ENCODE measurements at regions not wholly inside any gene's neighbourhood (a gene's known extent, or its start where the extent isn't known, plus 50 kb on each side); places are given as distances from the start of the nearest gene placed in this dataset.
A peak's percentile ranks its signal among the peaks of the same experiment; 100 is the strongest.
"Not testable (repeated sequence)": the region's sequence is repeated elsewhere in the genome, so short reads cannot be mapped to it uniquely, and the experiment has no call there.

DNA sequence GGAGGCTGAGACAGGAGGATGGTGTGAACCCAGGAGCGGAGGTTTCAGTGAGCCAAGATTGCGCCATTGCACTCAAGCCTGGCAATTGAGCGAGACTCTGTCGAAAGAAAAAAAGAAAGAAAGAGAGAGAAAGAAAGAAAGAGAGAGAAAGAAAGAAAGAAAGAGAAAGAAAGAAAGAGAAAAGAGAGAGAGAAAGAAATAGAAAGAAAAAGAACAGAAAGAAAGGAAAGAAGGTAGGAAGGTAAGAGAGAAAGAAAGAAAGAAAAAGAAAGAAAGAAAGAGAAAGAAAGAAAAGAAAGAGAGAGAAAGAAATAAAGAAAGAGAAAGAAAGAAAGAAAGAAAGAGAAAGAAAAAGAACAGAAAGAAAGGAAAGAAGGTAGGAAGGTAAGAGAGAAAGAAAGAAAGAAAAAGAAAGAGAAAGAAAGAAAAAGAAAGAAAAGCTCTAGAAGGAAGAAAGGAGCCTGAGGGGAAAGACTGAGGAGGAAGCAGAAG lies 54.1 kb downstream of the FHIP2A start:
- peaks cover 0 to 11% (median 0%) of the 10 kb centered on the region in 7 donors for H3K9me3 Mint-ChIP-seq
- H3K27ac ChIP-seq (ENCODE audit: low read depth in 1 of 2, low read length in 2 of 2); H3K9me3 ChIP-seq (replicated peaks in 1 of 2; ENCODE audit: control insufficient read depth in 1 of 2, insufficient read depth in 1 of 2, low read length in 2 of 2); H3K27me3 ChIP-seq (ENCODE audit: control insufficient read depth in 2 of 2, insufficient read depth in 2 of 2, low read length in 2 of 2); H2AFZ ChIP-seq (ENCODE audit: insufficient read depth, low read depth, low read length, poor library complexity, severe bottlenecking); H3K79me2 ChIP-seq (ENCODE audit: insufficient read depth, low read length); DNase-seq; H3K36me3 ChIP-seq (replicated peaks in 1 of 2; ENCODE audit: control insufficient read depth in 1 of 2, insufficient read depth in 2 of 2, low read length in 2 of 2); H4K20me1 ChIP-seq (ENCODE audit: insufficient read depth, low read length); H3K27me3 Mint-ChIP-seq (ENCODE audit: low read depth in 3 of 3); H3K36me3 Mint-ChIP-seq: not testable (repeated sequence)
- peaks cover 37% of the 10 kb centered on the region for H3K4me1 Mint-ChIP-seq
- peak overlapping the region; percentile 16 to 85 for H3K4me3 Mint-ChIP-seq
- Histone ChIP-seq H3K9ac (ENCODE audit: insufficient read depth, low read length, poor library complexity, severe bottlenecking) (peak overlapping the region; percentile 23), H3K4me3 (replicated peaks in 1 of 3; ENCODE audit: low read depth in 2 of 3, low read length in 3 of 3) (peak overlapping the region in 1 of 3 experiments; percentile 38), H3K4me1 (ENCODE audit: control insufficient read depth in 1 of 2, insufficient read depth in 2 of 2, low read length in 2 of 2) (peaks cover 19 to 31% of the 10 kb centered on the region in 2 donors), H3K4me2 (replicated peaks; ENCODE audit: extremely low read depth, low read length, poor library complexity, severe bottlenecking) (peak overlapping the region; percentile 50)
- intact Hi-C loops (cut with micrococcal nuclease), result loop anchor here in 1 of 2 donors (5.0 kb wide), 1 partner anchor 323 kb away; no protein-coding TSS in a partner anchor
- peak overlapping the region in 1 of 7 donors; percentile 11 for H3K27ac Mint-ChIP-seq
- 72% methylated on average over 4 of the region's 4 CpGs for WGBS (ENCODE audit: insufficient coverage)
- TF ChIP-seq, protein P1, sequence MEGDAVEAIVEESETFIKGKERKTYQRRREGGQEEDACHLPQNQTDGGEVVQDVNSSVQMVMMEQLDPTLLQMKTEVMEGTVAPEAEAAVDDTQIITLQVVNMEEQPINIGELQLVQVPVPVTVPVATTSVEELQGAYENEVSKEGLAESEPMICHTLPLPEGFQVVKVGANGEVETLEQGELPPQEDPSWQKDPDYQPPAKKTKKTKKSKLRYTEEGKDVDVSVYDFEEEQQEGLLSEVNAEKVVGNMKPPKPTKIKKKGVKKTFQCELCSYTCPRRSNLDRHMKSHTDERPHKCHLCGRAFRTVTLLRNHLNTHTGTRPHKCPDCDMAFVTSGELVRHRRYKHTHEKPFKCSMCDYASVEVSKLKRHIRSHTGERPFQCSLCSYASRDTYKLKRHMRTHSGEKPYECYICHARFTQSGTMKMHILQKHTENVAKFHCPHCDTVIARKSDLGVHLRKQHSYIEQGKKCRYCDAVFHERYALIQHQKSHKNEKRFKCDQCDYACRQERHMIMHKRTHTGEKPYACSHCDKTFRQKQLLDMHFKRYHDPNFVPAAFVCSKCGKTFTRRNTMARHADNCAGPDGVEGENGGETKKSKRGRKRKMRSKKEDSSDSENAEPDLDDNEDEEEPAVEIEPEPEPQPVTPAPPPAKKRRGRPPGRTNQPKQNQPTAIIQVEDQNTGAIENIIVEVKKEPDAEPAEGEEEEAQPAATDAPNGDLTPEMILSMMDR (IDR thresholded peaks at IDR 0.05), result peak; percentile 32

DNA sequence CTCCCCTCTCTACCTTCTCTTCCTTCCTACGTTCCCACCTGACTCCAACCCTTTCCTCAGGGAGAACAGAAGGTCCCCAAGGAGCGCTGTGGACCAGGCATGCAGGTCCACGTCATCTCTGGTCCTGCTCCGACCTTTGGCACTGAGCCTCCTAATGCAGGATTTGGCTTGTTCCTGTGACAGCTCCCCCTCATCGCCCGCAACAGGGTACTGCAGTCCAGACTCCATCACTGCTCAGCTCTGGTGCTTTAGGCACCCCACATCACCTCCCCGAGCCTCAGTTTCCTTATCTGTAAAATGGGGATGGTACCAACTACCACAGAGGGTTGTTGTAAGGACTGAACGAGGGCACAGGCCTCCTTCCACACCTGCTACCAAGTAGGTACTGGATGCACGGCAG lies 54.6 kb downstream of the FHIP2A start:
- Mint-ChIP-seq H3K9me3 (peaks cover 0 to 11% (median 0%) of the 10 kb centered on the region in 7 donors), H3K27ac (peak overlapping the region in 1 of 7 donors; percentile 60), H3K4me3 (peak overlapping the region; percentile 66 to 85), H3K4me1 (peaks cover 37% of the 10 kb centered on the region), H3K36me3 (no peaks in the 10 kb centered on the region), H3K27me3 (ENCODE audit: low read depth in 3 of 3) (peaks cover 2 to 7% (median 2%) of the 10 kb centered on the region in 3 donors)
- no peak overlapping the region for H3K9ac ChIP-seq (ENCODE audit: insufficient read depth, low read length, poor library complexity, severe bottlenecking)
- intact Hi-C loops (cut with micrococcal nuclease), result loop anchor here in 1 of 2 donors (5.0 kb wide), 1 partner anchor 324 kb away; no protein-coding TSS in a partner anchor
- H3K79me2 ChIP-seq (ENCODE audit: insufficient read depth, low read length), result no peaks in the 10 kb centered on the region
- H3K36me3 ChIP-seq (replicated peaks in 1 of 2; ENCODE audit: control insufficient read depth in 1 of 2, insufficient read depth in 2 of 2, low read length in 2 of 2), result no peaks in the 10 kb centered on the region
- H3K27me3 ChIP-seq (ENCODE audit: control insufficient read depth in 2 of 2, insufficient read depth in 2 of 2, low read length in 2 of 2), result no peaks in the 10 kb centered on the region
- WGBS (ENCODE audit: insufficient coverage), result 67% methylated on average over 7 of the region's 9 CpGs
- no peak overlapping the region for H3K4me3 ChIP-seq (replicated peaks in 1 of 3; ENCODE audit: low read depth in 2 of 3, low read length in 3 of 3)
- DNase-seq, result peak in 1 of 3 donors; percentile 10
- H3K27ac ChIP-seq (ENCODE audit: low read depth in 1 of 2, low read length in 2 of 2), result no peak overlapping the region
- H3K4me1 ChIP-seq (ENCODE audit: control insufficient read depth in 1 of 2, insufficient read depth in 2 of 2, low read length in 2 of 2), result peaks cover 19 to 31% of the 10 kb centered on the region in 2 donors
- no peaks in the 10 kb centered on the region for H3K9me3 ChIP-seq (replicated peaks in 1 of 2; ENCODE audit: control insufficient read depth in 1 of 2, insufficient read depth in 1 of 2, low read length in 2 of 2)
- H4K20me1 ChIP-seq (ENCODE audit: insufficient read depth, low read length), result no peaks in the 10 kb centered on the region
- H2AFZ ChIP-seq (ENCODE audit: insufficient read depth, low read depth, low read length, poor library complexity, severe bottlenecking), result no peak overlapping the region
- no peak overlapping the region for H3K4me2 ChIP-seq (replicated peaks; ENCODE audit: extremely low read depth, low read length, poor library complexity, severe bottlenecking)
- TF ChIP-seq, protein P1 (IDR thresholded peaks at IDR 0.05), result peak; percentile 14

Data from CD14-positive monocyte (primary cell).